Neuron (in vitro differentiated cells): ENCODE measurements at regions not wholly inside any gene's neighbourhood (a gene's known extent, or its start where the extent isn't known, plus 50 kb on each side); places are given as distances from the start of the nearest gene placed in this dataset.

Experiments used
- H2AFZ ChIP-seq: one replicate; pipeline ENCODE4 v1.6.1; 2013; ENCODE audit warnings: low read depth, mild to moderate bottlenecking, inconsistent platforms, low read length, moderate library complexity
- H3K27me3 ChIP-seq: one replicate; pipeline ENCODE4 v1.6.1; 2013; ENCODE audit warnings: low read length; ENCODE audit not compliant: insufficient read depth
- H3K36me3 ChIP-seq: one replicate; pipeline ENCODE4 v1.6.1; 2013; ENCODE audit warnings: low read length; ENCODE audit not compliant: insufficient read depth
- H3K4me1 ChIP-seq: one replicate; pipeline ENCODE4 v1.6.1; 2013; ENCODE audit warnings: low read length; ENCODE audit not compliant: insufficient read depth
- H3K4me3 ChIP-seq: 2 replicates; pipeline ENCODE4 v1.5.1; 2013; ENCODE audit warnings: mild to moderate bottlenecking, low read length, moderate library complexity
- H3K9me3 ChIP-seq: one replicate; pipeline ENCODE4 v1.6.1; 2013; ENCODE audit warnings: low read length

GRCh38 chr14:71206766-71207371 is 299.6 kb downstream of the PCNX1 start:
- no peaks in the 10 kb centered on the region for H3K9me3 ChIP-seq
- peaks cover 4% of the 10 kb centered on the region for H3K4me1 ChIP-seq
- no peak overlapping the region for H3K4me3 ChIP-seq
- no peaks in the 10 kb centered on the region for H3K27me3 ChIP-seq
- no peaks in the 10 kb centered on the region for H3K36me3 ChIP-seq
- H2AFZ ChIP-seq = no peak overlapping the region

- Histone ChIP-seq H3K9me3 (no peaks in the 10 kb centered on the region), H2AFZ (no peak overlapping the region), H3K4me1 (no peaks in the 10 kb centered on the region), H3K27me3 (no peaks in the 10 kb centered on the region), H3K4me3 (no peak overlapping the region), H3K36me3 (no peaks in the 10 kb centered on the region)
Observed at GRCh38 chr14:71208702-71209357, 301.6 kb downstream of the PCNX1 start.

- no peaks in the 10 kb centered on the region for H3K9me3 ChIP-seq
- H3K4me1 ChIP-seq = no peaks in the 10 kb centered on the region
- no peaks in the 10 kb centered on the region for H3K27me3 ChIP-seq
- no peaks in the 10 kb centered on the region for H3K36me3 ChIP-seq
- H3K4me3 ChIP-seq = no peak overlapping the region
- H2AFZ ChIP-seq = no peak overlapping the region
Observed at GRCh38 chr14:71209888-71210287, 302.6 kb downstream of the PCNX1 start.

- no peaks in the 10 kb centered on the region for H3K36me3 ChIP-seq
- H3K4me3 ChIP-seq = no peak overlapping the region
- no peaks in the 10 kb centered on the region for H3K9me3 ChIP-seq
- no peaks in the 10 kb centered on the region for H3K4me1 ChIP-seq
- no peaks in the 10 kb centered on the region for H3K27me3 ChIP-seq
- H2AFZ ChIP-seq = peak overlapping the region; percentile 87
Observed at GRCh38 chr14:71212093-71212492, 304.8 kb downstream of the PCNX1 start.

GRCh38 chr14:71212683-71213107 is 305.4 kb downstream of the PCNX1 start:
- no peaks in the 10 kb centered on the region for H3K27me3 ChIP-seq
- H3K4me1 ChIP-seq = no peaks in the 10 kb centered on the region
- no peak overlapping the region for H3K4me3 ChIP-seq
- no peaks in the 10 kb centered on the region for H3K36me3 ChIP-seq
- H3K9me3 ChIP-seq = no peaks in the 10 kb centered on the region
- H2AFZ ChIP-seq = peak overlapping the region; percentile 87

- H3K36me3 ChIP-seq = no peaks in the 10 kb centered on the region
- H3K9me3 ChIP-seq = no peaks in the 10 kb centered on the region
- H3K4me1 ChIP-seq = no peaks in the 10 kb centered on the region
- H3K4me3 ChIP-seq = no peak overlapping the region
- no peaks in the 10 kb centered on the region for H3K27me3 ChIP-seq
- no peak overlapping the region for H2AFZ ChIP-seq
Observed at GRCh38 chr14:71214241-71214640, 307.0 kb downstream of the PCNX1 start.

GRCh38 chr14:71220462-71220861 is 313.2 kb downstream of the PCNX1 start:
- Histone ChIP-seq H3K27me3 (no peaks in the 10 kb centered on the region), H3K9me3 (no peaks in the 10 kb centered on the region), H3K4me1 (no peaks in the 10 kb centered on the region), H3K36me3 (no peaks in the 10 kb centered on the region), H2AFZ (no peak overlapping the region), H3K4me3 (no peak overlapping the region)

- no peaks in the 10 kb centered on the region for H3K4me1 ChIP-seq
- no peaks in the 10 kb centered on the region for H3K36me3 ChIP-seq
- H2AFZ ChIP-seq = no peak overlapping the region
- no peaks in the 10 kb centered on the region for H3K9me3 ChIP-seq
- no peak overlapping the region for H3K4me3 ChIP-seq
- no peaks in the 10 kb centered on the region for H3K27me3 ChIP-seq
Observed at GRCh38 chr14:71221119-71221518, 313.9 kb downstream of the PCNX1 start.

- no peaks in the 10 kb centered on the region for H3K36me3 ChIP-seq
- no peak overlapping the region for H3K4me3 ChIP-seq
- H3K27me3 ChIP-seq = no peaks in the 10 kb centered on the region
- H2AFZ ChIP-seq = no peak overlapping the region
- H3K4me1 ChIP-seq = no peaks in the 10 kb centered on the region
- no peaks in the 10 kb centered on the region for H3K9me3 ChIP-seq
Observed at GRCh38 chr14:71225113-71225512, 317.9 kb downstream of the PCNX1 start.

- H3K4me1 ChIP-seq = no peaks in the 10 kb centered on the region
- no peaks in the 10 kb centered on the region for H3K36me3 ChIP-seq
- no peaks in the 10 kb centered on the region for H3K27me3 ChIP-seq
- no peak overlapping the region for H3K4me3 ChIP-seq
- H3K9me3 ChIP-seq = no peaks in the 10 kb centered on the region
- no peak overlapping the region for H2AFZ ChIP-seq
Observed at GRCh38 chr14:71228711-71229110, 321.5 kb downstream of the PCNX1 start.

- Histone ChIP-seq H3K27me3 (no peaks in the 10 kb centered on the region), H3K36me3 (no peaks in the 10 kb centered on the region), H3K4me3 (no peak overlapping the region), H3K9me3 (no peaks in the 10 kb centered on the region), H3K4me1 (no peaks in the 10 kb centered on the region), H2AFZ (no peak overlapping the region)
Observed at GRCh38 chr14:71229875-71230274, 322.6 kb downstream of the PCNX1 start.

- Histone ChIP-seq H3K27me3 (no peaks in the 10 kb centered on the region), H3K9me3 (no peaks in the 10 kb centered on the region), H2AFZ (no peak overlapping the region), H3K4me3 (no peak overlapping the region), H3K4me1 (no peaks in the 10 kb centered on the region), H3K36me3 (no peaks in the 10 kb centered on the region)
Observed at GRCh38 chr14:71230897-71231296, 323.6 kb downstream of the PCNX1 start.

- Histone ChIP-seq H3K9me3 (no peaks in the 10 kb centered on the region), H3K36me3 (no peaks in the 10 kb centered on the region), H3K4me3 (no peak overlapping the region), H2AFZ (no peak overlapping the region), H3K4me1 (no peaks in the 10 kb centered on the region), H3K27me3 (no peaks in the 10 kb centered on the region)
Observed at GRCh38 chr14:71231521-71232393, 324.5 kb downstream of the PCNX1 start.
